Right atrium auricular region (tissue), 2 donors: ENCODE measurements at regions not wholly inside any gene's neighbourhood (a gene's known extent, or its start where the extent isn't known, plus 50 kb on each side); places are given as distances from the start of the nearest gene placed in this dataset.

ENCODE experiments used
- DNase-seq: peaks from one replicate; pipeline ENCODE4 v3.0.0-alpha.2; 2019; ENCODE audit warnings: low spot score
- H3K27ac ChIP-seq, 2 donors: fragments of 200-600 bp; sonication (generic); 1 replicate in 1 of 2; 2 replicates in 1 of 2; pipeline ENCODE4 v1.5.1; 2016 to 2019
- H3K27me3 ChIP-seq, 2 donors: fragments of 200-600 bp; sonication (generic); one replicate each; pipeline versions ENCODE4 v1.5.1 to v1.6.0; 2017 to 2019
- H3K36me3 ChIP-seq: fragments of 200-600 bp; sonication (generic); one replicate; pipeline ENCODE4 v1.5.1; 2016
- H3K4me1 ChIP-seq, 2 donors: fragments of 200-600 bp; sonication (generic); one replicate each; pipeline versions ENCODE4 v1.5.1 to v1.6.0; 2017 to 2019
- H3K4me3 ChIP-seq, 2 donors: fragments of 200-600 bp; sonication (generic); 1 replicate in 1 of 2; 2 replicates in 1 of 2; pipeline ENCODE4 v1.5.1; 2017 to 2019; ENCODE audit warnings: mild to moderate bottlenecking in 1 of 2, moderate library complexity in 1 of 2
- H3K9me3 ChIP-seq, 2 donors: fragments of 200-600 bp; sonication (generic); one replicate each; pipeline ENCODE4 v1.5.1; 2019
- TF ChIP-seq, protein P1 (sequence below), 2 donors: fragments of 200-600 bp; sonication (generic); IDR thresholded peaks; one replicate each; pipeline ENCODE4 v1.5.1; 2019; ENCODE audit warnings: antibody characterized with exemption in 2 of 2

DNA sequence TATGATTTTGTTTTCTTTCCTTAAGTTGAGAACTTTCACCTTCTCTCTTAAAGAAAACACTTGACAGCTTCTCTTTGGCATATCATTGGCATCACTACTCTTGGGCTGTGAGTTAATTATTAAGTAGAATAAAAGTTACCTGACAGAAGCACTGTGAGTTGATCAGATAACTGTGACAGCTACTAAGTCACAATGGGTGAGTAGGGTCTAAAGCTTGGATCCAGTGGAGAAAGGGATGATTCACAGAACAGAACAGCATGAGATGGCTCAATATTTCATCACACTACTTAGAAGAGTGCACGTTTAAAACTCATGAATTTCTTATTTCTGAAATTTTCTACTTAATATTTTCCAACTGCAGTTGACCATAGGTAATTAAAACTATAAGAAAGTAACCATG is 268.5 kb upstream of the NMUR2 start:
- DNase-seq = no peak
- Histone ChIP-seq H3K27ac (no peak overlapping the region), H3K9me3 (no peaks in the 10 kb centered on the region), H3K4me1 (no peaks in the 10 kb centered on the region), H3K36me3 (no peaks in the 10 kb centered on the region), H3K27me3 (no peaks in the 10 kb centered on the region), H3K4me3 (no peak overlapping the region)
- TF ChIP-seq, protein P1, sequence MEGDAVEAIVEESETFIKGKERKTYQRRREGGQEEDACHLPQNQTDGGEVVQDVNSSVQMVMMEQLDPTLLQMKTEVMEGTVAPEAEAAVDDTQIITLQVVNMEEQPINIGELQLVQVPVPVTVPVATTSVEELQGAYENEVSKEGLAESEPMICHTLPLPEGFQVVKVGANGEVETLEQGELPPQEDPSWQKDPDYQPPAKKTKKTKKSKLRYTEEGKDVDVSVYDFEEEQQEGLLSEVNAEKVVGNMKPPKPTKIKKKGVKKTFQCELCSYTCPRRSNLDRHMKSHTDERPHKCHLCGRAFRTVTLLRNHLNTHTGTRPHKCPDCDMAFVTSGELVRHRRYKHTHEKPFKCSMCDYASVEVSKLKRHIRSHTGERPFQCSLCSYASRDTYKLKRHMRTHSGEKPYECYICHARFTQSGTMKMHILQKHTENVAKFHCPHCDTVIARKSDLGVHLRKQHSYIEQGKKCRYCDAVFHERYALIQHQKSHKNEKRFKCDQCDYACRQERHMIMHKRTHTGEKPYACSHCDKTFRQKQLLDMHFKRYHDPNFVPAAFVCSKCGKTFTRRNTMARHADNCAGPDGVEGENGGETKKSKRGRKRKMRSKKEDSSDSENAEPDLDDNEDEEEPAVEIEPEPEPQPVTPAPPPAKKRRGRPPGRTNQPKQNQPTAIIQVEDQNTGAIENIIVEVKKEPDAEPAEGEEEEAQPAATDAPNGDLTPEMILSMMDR (IDR thresholded peaks at IDR 0.05) = no peak

DNA sequence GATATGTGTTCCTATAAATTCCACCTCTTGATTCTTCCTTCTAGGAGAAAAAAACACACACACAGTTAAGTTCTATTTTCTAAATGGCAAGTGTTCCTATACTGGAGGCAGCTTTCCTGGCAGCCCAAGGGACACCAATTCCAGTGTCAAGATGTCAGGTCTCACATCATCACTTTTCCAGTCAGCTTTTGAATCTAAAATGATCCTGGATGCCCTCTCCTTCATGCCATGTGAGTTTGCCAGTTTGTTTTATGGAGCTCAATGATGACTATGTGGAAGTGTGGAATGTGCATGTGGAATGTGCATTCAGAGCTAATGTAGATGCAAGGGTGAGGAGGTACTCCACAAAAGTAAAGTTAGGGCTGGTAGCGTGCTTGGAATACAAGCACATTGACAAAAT is 269.3 kb upstream of the NMUR2 start:
- no peak overlapping the region for H3K4me3 ChIP-seq
- no peaks in the 10 kb centered on the region for H3K36me3 ChIP-seq
- H3K9me3 ChIP-seq = no peaks in the 10 kb centered on the region
- DNase-seq = no peak
- H3K27me3 ChIP-seq = no peaks in the 10 kb centered on the region
- H3K27ac ChIP-seq = no peak overlapping the region
- no peaks in the 10 kb centered on the region for H3K4me1 ChIP-seq
- TF ChIP-seq, protein P1 (IDR thresholded peaks at IDR 0.05) = no peak

DNA sequence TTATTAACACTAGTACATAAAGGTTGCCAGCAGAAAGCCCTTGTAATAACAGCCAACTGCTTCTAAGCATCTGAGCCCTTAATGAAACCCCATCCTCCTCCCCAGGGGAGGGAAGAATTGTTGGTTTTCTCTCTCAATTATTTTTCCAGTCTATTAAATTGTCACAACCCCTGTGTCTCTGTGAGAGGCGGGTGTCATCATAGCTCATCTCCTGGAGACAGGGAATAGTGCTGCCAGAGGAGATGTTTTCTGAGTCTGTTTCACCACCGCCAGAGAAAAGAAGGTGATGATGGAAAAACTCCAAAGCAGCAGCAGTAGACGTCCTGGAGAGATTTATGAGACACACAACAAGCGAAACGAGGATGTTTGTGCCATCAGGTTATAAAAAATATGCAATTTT is 271.1 kb upstream of the NMUR2 start:
- no peak for DNase-seq
- no peaks in the 10 kb centered on the region for H3K36me3 ChIP-seq
- H3K9me3 ChIP-seq = no peaks in the 10 kb centered on the region
- no peaks in the 10 kb centered on the region for H3K27me3 ChIP-seq
- no peak overlapping the region for H3K4me3 ChIP-seq
- TF ChIP-seq, protein P1 (IDR thresholded peaks at IDR 0.05) = no peak
- H3K27ac ChIP-seq = no peak overlapping the region
- H3K4me1 ChIP-seq = no peaks in the 10 kb centered on the region

DNA sequence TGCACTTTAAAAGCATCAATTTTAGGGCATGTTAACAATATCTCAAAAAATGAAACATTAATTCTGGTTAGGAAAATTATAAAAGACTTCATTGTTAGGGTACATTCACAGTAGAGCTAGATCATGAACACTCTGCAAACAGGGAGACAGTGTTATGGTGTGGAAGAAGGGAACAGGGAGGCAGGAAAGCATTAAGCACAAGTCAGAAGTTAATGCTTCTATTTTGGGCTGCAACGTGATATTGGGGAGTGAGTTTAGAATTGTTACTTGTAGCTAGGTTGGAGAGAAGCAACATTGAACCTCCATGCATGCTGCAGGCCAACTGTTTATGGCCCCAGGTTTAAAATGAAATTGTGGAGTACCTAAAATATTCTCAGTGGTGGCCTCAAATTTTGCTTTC is 278.1 kb upstream of the NMUR2 start:
- TF ChIP-seq, protein P1 (IDR thresholded peaks at IDR 0.05) = no peak
- Histone ChIP-seq H3K27me3 (no peaks in the 10 kb centered on the region), H3K9me3 (peaks cover 0 to 9% of the 10 kb centered on the region in 2 donors), H3K36me3 (no peaks in the 10 kb centered on the region), H3K4me1 (no peaks in the 10 kb centered on the region), H3K4me3 (no peak overlapping the region), H3K27ac (no peak overlapping the region)
- DNase-seq = no peak

DNA sequence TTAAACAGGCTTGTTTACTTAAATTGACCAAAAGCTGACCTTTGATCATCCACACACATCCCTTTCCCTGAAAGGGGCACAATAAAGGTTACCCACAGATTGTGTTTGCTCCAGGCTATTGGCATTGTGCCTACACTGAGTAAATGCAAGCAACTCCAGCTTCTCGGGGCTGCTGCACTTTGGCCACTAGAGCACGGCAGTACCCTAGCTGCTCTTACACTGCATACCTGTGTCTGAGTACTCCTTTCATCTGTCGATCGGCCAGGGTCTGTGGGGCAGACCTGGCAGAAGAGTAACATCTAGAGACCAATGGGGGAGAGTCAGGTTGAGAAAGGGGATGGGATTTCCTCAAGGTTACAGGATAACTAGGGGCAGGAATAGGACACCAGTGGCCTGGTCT is 281.9 kb upstream of the NMUR2 start:
- no peaks in the 10 kb centered on the region for H3K4me1 ChIP-seq
- TF ChIP-seq, protein P1 (IDR thresholded peaks at IDR 0.05) = no peak
- no peaks in the 10 kb centered on the region for H3K36me3 ChIP-seq
- no peak overlapping the region for H3K27ac ChIP-seq
- H3K4me3 ChIP-seq = no peak overlapping the region
- H3K27me3 ChIP-seq = no peaks in the 10 kb centered on the region
- no peak for DNase-seq
- H3K9me3 ChIP-seq = peaks cover 0 to 9% of the 10 kb centered on the region in 2 donors

DNA sequence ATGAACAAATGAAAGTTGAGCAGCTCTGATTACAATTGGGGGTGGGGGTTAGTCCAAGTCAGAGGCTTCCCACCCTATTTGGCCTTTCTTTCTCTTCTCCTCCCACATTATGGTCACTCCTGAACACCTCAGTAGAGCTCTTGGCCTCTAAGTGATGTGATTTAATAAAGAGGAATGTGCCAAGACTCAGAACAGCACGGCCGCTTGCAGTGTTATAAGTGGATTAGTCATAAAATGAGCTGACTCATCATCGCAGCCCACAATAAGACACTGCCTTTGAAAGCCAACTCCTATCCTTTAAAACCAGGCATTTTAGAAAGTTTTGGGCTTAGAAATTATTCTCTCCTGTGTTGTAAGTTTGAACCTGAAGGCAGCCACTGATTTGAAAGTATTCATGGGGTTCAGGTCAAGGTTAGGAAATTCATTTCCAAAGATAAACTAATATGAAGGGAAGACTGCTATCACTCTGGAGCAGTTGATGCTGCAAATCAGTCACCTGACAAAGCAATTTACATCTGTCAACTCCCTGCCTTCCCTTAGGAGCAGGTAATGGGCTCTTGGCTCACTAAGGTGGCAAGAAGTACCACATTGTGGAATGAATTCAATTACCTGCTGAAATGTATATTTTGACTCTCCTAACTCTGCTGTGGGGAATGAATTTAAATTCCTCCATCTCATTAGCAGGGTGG is 283.6 kb upstream of the NMUR2 start:
- DNase-seq = no peak
- no peak overlapping the region for H3K27ac ChIP-seq
- H3K9me3 ChIP-seq = peaks cover 0 to 9% of the 10 kb centered on the region in 2 donors

More for the DNA sequence above, 283.6 kb upstream of the NMUR2 start:
- Histone ChIP-seq H3K4me3 (no peak overlapping the region), H3K36me3 (no peaks in the 10 kb centered on the region), H3K27me3 (no peaks in the 10 kb centered on the region), H3K4me1 (no peaks in the 10 kb centered on the region)
- TF ChIP-seq, protein P1 (IDR thresholded peaks at IDR 0.05) = no peak
